ENCODE measurements at regions not wholly inside any gene's neighbourhood (a gene's known extent, or its start where the extent isn't known, plus 50 kb on each side); places are given as distances from the start of the nearest gene placed in this dataset.

DNA sequence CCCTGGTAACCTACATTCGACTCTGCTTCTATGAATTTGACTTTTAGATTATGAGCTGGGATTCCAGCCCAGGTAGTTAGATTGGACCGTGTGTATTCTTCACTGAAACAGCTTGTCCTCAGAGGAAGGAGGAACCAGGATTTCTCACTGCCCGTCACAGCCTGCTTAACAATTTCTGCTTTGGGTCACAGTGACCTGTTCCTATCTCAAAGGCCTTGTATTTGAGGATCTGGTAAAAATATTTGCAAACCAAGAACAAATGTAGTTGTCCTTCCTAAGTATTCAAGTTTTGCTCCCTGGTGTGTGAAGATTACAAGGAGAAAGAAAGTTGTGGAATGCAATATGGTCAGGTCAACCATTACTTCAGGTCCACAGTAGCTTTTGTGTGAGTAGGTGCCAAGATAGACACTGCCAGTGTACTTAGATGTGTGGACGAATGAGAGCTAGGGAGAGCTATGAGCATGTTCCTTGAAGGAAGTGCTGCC lies 55.1 kb downstream of the KIF4B start:
- peaks cover 1% of the 10 kb centered on the region; the same call in 1 of the 2 replicates for H3K27me3 ChIP-seq (replicated peaks; ENCODE audit: control insufficient read depth, insufficient read depth, low read length)
- H3K36me3 ChIP-seq (ENCODE audit: control insufficient read depth, insufficient read depth, low read length), result no peaks in the 10 kb centered on the region
- TF ChIP-seq, protein P1, sequence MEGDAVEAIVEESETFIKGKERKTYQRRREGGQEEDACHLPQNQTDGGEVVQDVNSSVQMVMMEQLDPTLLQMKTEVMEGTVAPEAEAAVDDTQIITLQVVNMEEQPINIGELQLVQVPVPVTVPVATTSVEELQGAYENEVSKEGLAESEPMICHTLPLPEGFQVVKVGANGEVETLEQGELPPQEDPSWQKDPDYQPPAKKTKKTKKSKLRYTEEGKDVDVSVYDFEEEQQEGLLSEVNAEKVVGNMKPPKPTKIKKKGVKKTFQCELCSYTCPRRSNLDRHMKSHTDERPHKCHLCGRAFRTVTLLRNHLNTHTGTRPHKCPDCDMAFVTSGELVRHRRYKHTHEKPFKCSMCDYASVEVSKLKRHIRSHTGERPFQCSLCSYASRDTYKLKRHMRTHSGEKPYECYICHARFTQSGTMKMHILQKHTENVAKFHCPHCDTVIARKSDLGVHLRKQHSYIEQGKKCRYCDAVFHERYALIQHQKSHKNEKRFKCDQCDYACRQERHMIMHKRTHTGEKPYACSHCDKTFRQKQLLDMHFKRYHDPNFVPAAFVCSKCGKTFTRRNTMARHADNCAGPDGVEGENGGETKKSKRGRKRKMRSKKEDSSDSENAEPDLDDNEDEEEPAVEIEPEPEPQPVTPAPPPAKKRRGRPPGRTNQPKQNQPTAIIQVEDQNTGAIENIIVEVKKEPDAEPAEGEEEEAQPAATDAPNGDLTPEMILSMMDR (IDR thresholded peaks at IDR 0.05; ENCODE audit: insufficient read depth, low read length, poor library complexity, severe bottlenecking), result no peak
- H3K4me3 ChIP-seq (replicated peaks; ENCODE audit: low read depth, low read length), result no peak overlapping the region
- no peak for DNase-seq (ENCODE audit: extremely low read depth, insufficient read length)

DNA sequence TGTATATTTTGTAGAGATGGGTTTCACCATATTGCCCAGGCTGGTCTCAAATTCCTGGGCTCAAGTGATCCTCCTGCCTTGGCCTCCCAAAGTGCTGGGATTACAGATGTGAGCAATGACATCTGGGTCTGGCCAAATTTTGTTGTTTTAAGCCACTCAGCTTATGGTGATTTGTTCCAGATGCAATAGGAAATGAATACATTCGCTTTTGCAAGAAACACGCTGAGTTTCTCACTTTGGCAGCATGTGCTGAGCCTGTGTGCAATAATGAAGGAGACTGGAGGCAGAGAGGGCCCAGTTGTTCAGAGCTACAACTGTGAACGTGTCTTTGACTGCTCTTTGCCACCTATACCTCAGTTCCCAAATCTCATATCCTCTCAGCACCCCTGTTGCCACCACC lies 56.4 kb downstream of the KIF4B start:
- no peak overlapping the region for H3K4me3 ChIP-seq (replicated peaks; ENCODE audit: low read depth, low read length)
- DNase-seq (ENCODE audit: extremely low read depth, insufficient read length), result no peak
- TF ChIP-seq, protein P1 (IDR thresholded peaks at IDR 0.05; ENCODE audit: insufficient read depth, low read length, poor library complexity, severe bottlenecking), result no peak
- peaks cover 1% of the 10 kb centered on the region; the same call in 1 of the 2 replicates for H3K27me3 ChIP-seq (replicated peaks; ENCODE audit: control insufficient read depth, insufficient read depth, low read length)
- no peaks in the 10 kb centered on the region for H3K36me3 ChIP-seq (ENCODE audit: control insufficient read depth, insufficient read depth, low read length)

DNA sequence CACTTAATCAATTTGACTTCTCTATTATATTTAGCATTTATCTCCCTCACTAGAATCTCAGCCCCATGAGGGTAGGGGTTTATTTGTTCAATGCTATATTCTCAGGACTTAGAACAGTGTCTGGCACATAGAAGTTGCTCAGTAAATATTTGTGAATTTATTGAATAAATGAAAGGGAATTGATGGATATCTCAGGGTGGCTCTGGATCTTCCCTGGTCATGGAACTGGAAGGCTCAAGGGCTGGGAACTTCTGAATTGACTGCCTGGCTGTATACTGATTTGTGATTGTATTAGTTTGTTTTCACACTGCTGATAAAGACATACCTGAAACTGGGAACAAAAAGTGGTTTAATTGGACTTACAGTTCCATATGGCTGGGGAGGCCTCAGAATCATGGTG lies 57.2 kb downstream of the KIF4B start:
- H3K36me3 ChIP-seq (ENCODE audit: control insufficient read depth, insufficient read depth, low read length), result no peaks in the 10 kb centered on the region
- DNase-seq (ENCODE audit: extremely low read depth, insufficient read length), result no peak
- H3K4me3 ChIP-seq (replicated peaks; ENCODE audit: low read depth, low read length), result no peak overlapping the region
- peaks cover 1% of the 10 kb centered on the region; the same call in 1 of the 2 replicates for H3K27me3 ChIP-seq (replicated peaks; ENCODE audit: control insufficient read depth, insufficient read depth, low read length)
- TF ChIP-seq, protein P1 (IDR thresholded peaks at IDR 0.05; ENCODE audit: insufficient read depth, low read length, poor library complexity, severe bottlenecking), result no peak

DNA sequence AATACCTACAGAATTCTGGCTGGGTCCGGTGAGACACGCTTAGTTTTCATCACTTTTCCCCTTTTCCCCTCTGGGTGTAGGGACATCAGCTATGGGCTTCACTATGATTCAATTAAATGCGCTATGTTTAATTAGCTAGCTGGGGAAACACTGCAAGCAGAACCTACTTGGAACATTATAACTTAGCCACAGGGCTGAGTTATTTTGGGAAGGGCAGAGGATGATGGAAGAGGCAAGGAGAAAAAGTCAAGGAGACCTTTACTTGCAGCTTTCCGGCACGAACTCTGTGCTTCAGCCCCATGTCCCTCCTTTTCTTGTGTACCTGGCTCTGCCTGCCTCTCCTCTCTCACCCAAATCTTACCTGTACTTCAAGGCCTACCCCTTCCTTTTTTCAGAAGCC lies 62.8 kb downstream of the KIF4B start:
- TF ChIP-seq, protein P1 (IDR thresholded peaks at IDR 0.05; ENCODE audit: insufficient read depth, low read length, poor library complexity, severe bottlenecking), result no peak
- Histone ChIP-seq H3K4me3 (replicated peaks; ENCODE audit: low read depth, low read length) (no peak overlapping the region), H3K27me3 (replicated peaks; ENCODE audit: control insufficient read depth, insufficient read depth, low read length) (no peaks in the 10 kb centered on the region), H3K36me3 (ENCODE audit: control insufficient read depth, insufficient read depth, low read length) (no peaks in the 10 kb centered on the region)
- DNase-seq (ENCODE audit: extremely low read depth, insufficient read length), result no peak

DNA sequence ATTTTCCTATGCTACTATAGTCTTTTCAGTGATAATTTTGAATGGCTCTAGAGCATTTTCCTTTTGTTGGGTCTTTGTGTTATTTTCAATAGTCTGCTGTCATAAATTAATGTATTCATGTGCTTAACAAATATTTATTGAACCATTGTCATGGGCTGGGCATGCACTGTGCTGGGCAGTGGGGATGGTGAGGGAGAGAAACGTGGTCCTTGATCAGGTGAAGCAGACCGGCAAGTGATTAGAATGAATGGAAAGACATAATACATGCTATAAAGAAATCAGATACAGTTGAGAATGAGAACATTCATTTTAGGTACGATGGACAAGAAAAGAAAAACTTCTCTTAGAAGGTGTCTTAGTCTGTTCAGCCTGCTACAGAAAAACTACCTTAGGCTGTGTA lies 66.1 kb downstream of the KIF4B start:
- H3K27me3 ChIP-seq (replicated peaks; ENCODE audit: control insufficient read depth, insufficient read depth, low read length), result no peaks in the 10 kb centered on the region
- no peak overlapping the region for H3K4me3 ChIP-seq (replicated peaks; ENCODE audit: low read depth, low read length)
- no peak for DNase-seq (ENCODE audit: extremely low read depth, insufficient read length)
- no peaks in the 10 kb centered on the region for H3K36me3 ChIP-seq (ENCODE audit: control insufficient read depth, insufficient read depth, low read length)
- TF ChIP-seq, protein P1 (IDR thresholded peaks at IDR 0.05; ENCODE audit: insufficient read depth, low read length, poor library complexity, severe bottlenecking), result no peak

DNA sequence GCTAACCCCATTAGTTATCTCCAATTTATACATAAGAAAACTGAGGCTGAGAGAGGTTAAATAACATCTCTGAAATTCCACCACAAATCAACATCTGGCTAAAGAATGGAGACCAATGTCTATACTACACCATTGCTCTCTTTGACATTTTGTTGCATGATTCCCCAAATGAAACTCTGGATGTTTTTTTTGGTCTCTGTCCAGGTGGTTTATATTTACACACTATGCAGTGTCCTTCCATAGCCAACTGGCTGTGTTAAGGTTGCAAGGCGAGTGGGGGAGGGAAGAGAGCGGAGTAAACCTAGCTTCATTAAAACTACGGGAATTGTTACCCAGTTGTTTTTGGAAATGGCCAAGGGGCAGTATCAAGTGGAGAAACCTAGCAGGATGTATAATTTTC lies 67.2 kb downstream of the KIF4B start:
- no peaks in the 10 kb centered on the region for H3K36me3 ChIP-seq (ENCODE audit: control insufficient read depth, insufficient read depth, low read length)
- no peak overlapping the region for H3K4me3 ChIP-seq (replicated peaks; ENCODE audit: low read depth, low read length)
- no peaks in the 10 kb centered on the region; the same call in 1 of the 2 replicates for H3K27me3 ChIP-seq (replicated peaks; ENCODE audit: control insufficient read depth, insufficient read depth, low read length)
- no peak for DNase-seq (ENCODE audit: extremely low read depth, insufficient read length)
- TF ChIP-seq, protein P1 (IDR thresholded peaks at IDR 0.05; ENCODE audit: insufficient read depth, low read length, poor library complexity, severe bottlenecking), result no peak

Measured in GM06990 (cell line).